ENCODE measurements at regions not wholly inside any gene's neighbourhood (a gene's known extent, or its start where the extent isn't known, plus 50 kb on each side); places are given as distances from the start of the nearest gene placed in this dataset.

DNA sequence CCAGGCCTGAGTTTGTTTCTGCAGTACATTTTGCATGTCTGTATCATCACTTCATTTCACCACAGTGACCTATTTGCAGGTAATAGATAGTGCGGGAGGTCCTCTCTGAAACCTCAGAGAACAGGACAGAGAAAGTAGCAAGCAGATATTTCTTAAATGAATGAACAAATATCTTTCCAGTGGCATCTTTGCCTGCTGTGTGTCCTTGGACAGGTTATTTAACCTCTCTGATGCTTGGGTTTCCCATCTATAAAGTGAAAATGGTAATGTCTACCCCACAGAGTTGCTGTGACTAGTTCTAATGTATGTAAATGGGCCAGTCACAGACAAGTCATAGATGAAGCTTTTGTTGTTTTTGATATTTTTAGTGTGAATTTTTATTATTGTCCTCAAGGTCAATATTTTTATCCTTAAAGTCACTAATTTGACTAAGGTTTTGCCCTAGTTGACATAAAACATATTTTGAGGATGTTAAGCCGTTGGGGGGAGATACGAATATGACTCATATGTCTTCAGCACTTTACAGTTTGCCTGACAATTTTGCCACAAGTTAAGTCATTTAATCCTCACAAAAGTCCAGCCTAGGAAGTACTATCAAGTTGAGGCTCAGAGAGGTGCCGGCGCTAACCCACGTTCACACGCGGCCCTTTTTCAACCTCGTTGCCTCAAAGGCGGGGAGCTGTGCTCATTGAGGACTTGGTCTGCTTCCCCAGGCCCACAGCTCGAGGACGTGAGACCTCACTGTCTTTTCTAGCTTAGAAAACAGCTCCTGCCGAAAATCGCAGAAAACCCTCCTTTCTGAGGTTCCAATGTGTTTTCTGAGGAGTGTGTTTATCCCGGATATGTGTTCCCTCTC is 126.7 kb upstream of the STX18 start:
- TF ChIP-seq ZFX (IDR thresholded peaks at IDR 0.05): no peak
- TF ChIP-seq, protein P1, sequence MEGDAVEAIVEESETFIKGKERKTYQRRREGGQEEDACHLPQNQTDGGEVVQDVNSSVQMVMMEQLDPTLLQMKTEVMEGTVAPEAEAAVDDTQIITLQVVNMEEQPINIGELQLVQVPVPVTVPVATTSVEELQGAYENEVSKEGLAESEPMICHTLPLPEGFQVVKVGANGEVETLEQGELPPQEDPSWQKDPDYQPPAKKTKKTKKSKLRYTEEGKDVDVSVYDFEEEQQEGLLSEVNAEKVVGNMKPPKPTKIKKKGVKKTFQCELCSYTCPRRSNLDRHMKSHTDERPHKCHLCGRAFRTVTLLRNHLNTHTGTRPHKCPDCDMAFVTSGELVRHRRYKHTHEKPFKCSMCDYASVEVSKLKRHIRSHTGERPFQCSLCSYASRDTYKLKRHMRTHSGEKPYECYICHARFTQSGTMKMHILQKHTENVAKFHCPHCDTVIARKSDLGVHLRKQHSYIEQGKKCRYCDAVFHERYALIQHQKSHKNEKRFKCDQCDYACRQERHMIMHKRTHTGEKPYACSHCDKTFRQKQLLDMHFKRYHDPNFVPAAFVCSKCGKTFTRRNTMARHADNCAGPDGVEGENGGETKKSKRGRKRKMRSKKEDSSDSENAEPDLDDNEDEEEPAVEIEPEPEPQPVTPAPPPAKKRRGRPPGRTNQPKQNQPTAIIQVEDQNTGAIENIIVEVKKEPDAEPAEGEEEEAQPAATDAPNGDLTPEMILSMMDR (conservative IDR thresholded peaks at IDR 0.05): no peak
- H3K27ac ChIP-seq: no peak overlapping the region

DNA sequence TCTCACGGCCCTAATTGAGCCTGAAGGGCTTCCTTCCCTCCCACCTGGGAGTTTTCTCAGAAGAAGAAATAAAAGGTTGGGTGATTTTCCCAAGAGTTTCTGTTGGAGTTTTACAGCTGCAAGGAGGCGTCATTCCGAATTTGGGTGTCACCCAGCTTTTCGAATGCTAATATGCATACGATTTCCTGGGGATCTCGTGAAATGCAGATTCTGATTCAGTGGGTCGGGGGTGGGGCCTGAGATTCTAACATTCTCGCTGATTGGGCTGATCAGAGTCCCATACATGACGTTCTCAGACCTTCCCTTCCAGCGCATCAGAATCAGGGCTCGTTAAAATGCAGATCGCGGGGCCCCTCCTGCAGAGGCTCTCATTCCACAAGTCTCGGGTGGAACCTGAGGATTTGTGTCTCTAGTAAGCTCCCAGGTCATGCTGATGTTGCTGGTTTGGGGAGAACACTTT is 125.8 kb upstream of the STX18 start:
- TF ChIP-seq, protein P1 (conservative IDR thresholded peaks at IDR 0.05): no peak
- TF ChIP-seq ZFX (IDR thresholded peaks at IDR 0.05): no peak
- H3K27ac ChIP-seq: no peak overlapping the region

DNA sequence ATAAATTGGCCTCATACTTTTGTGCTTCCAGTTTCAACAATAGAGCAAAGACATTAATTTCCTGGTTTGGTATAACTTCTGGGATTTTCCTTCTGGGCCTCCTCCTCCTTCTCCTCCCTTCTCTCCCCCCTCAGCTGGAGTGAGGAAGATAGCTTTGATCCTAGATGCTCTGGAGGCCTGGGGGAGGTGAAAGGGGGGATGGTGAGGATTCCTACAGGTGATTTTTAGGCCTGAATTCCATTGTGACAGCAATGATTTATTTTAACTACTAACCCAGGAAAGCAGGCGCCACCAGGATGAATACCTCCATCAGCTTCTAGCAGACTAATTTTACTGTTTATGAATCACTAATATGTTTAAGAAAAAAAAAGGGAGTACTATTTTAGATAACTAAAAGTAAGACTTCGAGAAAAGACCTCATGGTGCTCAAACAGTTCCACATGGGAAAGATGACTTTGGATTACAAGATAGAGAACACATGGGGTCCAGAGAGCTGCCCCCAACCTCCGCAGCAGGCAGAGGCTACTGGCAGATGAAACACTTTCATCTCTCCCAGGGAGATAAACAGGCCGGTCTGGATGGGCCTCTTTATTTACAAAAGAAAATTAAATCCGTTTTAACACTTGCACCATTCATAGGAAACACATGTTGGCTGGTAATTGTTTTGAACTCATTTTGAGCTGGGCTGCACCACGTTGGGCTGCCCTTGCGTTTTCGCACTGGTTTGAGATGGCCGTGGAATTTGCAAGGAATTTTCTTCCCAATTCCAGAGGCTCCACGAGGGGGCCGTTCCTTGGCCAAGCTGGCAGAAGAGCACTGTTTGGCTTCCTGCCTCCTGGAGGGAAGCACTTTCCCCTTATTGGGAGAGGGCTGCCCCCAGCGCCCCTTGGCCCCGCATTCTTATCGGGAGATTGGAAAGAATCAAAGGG is 125.1 kb upstream of the STX18 start:
- H3K27ac ChIP-seq: no peak overlapping the region
- TF ChIP-seq, protein P1 (conservative IDR thresholded peaks at IDR 0.05): no peak
- no peak for TF ChIP-seq ZFX (IDR thresholded peaks at IDR 0.05)

DNA sequence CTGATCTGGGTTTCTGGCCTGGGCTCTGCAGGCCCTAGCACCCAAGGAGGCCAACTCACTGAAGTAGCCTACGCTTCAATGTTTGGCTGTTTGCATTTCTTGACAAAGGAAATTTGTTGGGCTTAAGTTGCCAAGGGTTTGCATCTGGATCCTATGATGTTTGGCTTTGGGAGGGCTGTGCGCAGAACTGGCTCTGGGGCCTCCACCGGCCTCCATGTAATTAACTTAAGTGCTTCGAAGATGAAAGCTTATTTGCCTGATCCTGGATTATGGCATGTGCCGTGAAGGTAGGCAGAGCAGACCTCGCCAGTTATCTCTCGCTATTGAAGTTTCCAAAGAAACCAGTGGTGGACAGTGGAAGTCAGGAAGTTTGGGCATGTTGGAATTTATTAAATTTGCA is 124.3 kb upstream of the STX18 start:
- no peak overlapping the region for H3K27ac ChIP-seq
- no peak for TF ChIP-seq ZFX (IDR thresholded peaks at IDR 0.05)
- TF ChIP-seq, protein P1 (conservative IDR thresholded peaks at IDR 0.05): no peak

DNA sequence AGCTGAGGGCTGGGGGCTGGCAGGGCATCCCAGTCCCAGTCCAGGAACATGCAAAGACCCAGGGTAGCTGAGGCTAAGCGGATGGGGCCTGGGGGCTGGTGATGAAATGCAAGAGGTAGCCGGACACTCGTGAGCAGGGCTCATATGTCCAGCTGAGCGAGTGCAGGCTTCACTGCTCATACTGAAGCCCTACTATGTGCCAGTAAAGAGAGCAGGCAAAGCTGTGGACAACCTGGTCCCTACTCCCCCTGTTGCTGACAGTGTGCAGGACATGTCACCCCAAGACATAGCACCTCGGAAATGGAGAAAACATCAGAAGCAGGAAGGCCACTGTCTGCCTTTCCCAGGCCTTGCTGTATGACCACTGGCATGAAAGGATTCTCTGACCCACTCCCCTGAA is 122.4 kb upstream of the STX18 start:
- H3K27ac ChIP-seq: no peak overlapping the region
- TF ChIP-seq ZFX (IDR thresholded peaks at IDR 0.05): no peak
- TF ChIP-seq, protein P1 (conservative IDR thresholded peaks at IDR 0.05): no peak

DNA sequence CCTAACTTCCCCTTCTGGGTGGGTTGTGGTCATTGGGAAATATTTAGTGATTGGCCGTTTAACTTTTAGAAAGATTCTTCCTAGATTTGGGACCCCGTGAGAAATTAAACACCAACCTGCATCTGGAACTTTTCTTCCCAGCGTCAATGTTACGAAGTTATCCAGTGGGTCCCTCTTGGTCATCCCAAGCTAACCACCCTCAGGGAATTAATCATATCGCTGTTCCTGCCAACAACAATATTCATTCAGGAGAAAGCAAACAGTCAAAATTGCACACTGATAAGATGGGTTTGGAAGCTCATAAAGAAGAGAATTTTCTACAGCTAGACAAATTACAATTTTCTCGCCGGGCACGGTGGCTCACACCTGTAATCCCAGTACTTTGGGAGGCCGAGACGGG is 121.2 kb upstream of the STX18 start:
- TF ChIP-seq ZFX (IDR thresholded peaks at IDR 0.05): no peak
- no peak overlapping the region for H3K27ac ChIP-seq

DNA sequence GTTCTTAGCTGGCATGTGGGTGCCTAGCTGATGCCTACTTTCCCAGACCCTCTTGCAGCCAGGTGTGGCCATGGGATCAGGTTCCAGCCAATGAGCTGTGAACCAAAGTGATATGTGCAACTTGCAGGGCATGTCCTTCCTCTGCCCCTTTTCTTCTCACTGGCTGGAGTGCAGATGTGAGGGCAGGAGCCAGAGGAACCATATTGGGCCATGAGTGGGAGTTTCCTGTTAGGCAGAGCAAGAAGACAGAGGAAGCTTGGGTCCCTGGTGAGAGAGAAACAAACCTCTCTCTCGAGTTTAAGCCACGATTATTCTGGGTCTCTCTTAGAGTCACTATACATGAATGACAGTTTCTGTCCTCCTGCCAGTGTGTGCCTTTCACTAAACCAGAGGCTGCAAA is 120.4 kb upstream of the STX18 start:
- TF ChIP-seq, protein P1 (conservative IDR thresholded peaks at IDR 0.05): no peak
- TF ChIP-seq ZFX (IDR thresholded peaks at IDR 0.05): no peak
- no peak overlapping the region for H3K27ac ChIP-seq
